Ecto neural progenitor cell (in vitro differentiated cells): ENCODE measurements at regions not wholly inside any gene's neighbourhood (a gene's known extent, or its start where the extent isn't known, plus 50 kb on each side); places are given as distances from the start of the nearest gene placed in this dataset.
"Not testable (repeated sequence)": the region's sequence is repeated elsewhere in the genome, so short reads cannot be mapped to it uniquely, and the experiment has no call there.

Experiments used
- DNase-seq: peaks from one replicate; pipeline ENCODE4 v3.0.0-alpha.2; 2018; ENCODE audit warnings: low spot score

DNA sequence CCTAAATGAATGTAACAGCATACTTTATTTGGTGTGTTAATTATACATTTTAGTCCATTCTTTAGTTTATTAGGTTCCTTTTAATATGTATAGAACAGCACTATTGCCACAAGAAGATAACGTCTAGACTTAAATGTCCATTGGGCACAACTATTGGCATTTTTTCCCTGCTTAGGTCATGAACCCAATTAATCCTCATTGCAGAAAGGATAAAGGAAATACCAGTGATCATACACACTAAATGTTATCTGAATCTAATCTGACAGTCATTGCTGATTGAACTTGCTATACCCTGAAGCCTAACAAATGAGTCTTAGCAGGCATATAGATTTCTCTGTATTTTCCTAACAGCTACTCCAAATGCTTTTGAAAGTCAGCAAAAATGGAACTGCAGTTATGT, 2250.0 kb upstream of the AGA start:
- no peak for DNase-seq

DNA sequence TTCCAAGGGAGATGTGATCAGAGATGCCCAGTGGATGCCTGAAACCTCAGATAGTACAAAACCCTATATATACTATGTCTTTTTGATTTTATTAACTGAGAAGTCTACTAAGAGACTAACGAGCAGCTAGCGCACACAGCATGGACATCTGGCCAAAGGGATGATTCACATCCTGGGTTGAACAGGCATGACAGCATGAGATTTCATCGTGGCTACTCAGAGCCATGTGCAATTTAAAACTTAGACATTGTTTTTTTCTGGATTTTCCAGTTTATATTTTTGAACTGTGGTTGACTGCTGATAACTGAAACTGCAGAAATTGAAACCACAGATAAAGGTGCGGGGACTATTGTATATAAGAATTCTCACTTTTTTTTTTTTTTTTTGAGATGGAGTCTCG, 2252.9 kb upstream of the AGA start:
- DNase-seq, result no peak

DNA sequence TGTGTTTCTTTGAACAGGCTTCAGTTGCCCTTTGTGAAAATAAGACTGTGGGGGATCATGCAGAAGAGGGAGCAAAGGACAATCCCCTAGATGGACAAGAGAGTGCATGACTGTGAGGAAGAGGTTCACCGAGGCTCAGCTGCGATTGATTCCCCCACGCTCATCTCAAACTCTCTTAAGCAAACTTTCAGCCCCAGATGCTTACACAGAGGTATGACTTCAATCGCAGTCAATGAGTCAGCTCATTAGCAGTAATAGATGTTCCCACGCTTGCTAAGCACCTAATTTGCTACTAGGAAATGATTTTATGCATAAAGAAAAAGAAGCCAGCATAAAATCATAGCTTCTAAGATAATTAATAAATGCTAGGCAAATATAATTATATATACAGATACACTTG, 2256.1 kb upstream of the AGA start:
- DNase-seq, result no peak

DNA sequence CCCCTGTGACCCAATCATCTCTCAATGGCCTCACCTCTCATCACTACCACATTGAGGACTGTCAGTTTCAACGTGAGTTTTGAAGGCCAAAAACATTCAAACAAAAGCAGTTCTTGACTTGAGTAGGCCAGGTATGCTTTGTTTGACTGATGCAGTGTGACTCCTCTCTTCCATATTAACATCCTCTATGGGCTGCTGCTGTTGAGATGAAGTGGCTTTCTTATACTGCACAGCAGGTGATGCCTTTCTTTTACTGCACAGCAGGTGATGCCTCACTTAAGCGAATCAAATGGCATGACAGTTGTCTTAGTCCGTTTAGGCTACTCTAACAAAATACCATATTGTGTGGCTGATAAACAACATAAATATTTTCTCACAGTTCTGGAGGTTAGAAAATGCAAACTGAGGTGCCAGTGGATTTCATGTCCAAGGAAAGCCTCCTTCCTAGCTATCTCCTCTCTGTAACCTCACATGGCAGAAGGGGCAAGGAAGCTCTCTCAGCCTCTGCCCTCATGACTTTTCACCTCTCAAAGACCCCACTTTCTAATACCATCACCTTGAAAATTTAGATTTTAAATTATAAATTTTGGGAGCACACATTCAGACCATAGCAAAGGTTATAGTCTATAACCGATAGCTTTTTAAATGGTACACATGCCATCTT, 2267.9 kb upstream of the AGA start:
- no peak for DNase-seq

DNA sequence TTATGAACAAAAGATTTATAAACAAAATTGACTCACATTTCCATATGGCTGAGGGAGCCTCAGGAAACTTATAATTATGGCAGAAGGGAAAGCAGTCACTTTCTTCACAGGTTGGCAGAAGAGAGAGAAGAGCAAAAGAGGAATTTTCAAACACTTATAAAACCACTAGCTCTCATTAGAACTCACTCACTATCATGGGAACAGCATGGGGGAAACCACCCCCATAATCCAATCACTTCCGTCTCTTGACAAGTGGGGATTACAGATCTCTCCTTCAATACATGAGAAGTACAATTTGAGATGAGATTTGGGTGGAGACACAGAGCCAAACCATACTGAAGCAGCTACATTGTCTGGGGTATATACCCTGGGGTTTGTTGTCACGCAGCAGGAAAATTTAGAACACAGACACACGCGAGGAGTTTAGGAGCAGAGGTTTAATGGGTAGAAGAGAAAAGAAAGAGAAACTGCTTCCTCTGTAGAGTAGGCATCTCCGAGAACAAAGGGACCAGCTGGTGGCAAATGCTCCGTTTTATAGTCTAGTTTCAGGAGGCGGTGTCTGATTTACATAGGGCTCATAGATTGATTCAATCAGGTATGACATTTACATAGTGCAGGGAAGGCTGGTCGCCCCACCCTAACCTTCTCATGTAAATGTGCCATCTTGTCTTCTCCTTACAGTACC, 2277.7 kb upstream of the AGA start:
- no peak for DNase-seq

DNA sequence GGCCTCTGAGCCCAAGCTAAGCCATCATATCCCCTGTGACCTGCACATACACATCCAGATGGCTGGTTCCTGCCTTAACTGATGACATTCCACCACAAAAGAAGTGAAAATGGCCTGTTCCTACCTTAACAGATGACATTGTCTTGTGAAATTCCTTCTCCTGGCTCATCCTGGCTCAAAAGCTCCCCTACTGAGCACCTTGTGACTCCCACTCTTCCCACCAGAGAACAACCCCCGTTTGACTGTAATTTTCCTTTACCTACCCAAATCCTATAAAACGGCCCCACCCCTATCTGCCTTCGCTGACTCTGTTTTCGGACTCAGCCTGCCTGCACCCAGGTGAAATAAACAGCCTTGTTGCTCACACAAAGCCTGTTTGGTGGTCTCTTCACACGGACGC, 2284.3 kb upstream of the AGA start:
- not testable (repeated sequence) for DNase-seq

DNA sequence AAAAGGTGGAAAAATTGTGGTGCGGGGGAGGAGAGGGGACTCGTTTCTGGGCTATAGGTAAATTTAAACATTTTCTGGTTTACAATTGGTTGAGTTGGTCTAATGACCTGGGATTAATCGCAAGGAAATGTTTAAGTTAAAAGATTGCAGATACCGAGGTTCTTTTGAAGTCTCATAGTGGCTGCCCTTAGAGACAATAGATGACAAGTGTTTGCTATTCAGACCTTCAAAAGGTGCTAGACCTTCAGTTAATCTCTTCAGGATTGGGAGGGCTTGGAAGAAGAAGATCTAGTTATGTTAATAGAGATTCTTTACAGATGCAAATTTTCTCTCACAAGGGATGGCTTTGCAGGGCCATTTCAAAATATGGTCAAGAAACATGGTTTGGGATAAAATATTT, 2286.1 kb upstream of the AGA start:
- DNase-seq, result no peak

DNA sequence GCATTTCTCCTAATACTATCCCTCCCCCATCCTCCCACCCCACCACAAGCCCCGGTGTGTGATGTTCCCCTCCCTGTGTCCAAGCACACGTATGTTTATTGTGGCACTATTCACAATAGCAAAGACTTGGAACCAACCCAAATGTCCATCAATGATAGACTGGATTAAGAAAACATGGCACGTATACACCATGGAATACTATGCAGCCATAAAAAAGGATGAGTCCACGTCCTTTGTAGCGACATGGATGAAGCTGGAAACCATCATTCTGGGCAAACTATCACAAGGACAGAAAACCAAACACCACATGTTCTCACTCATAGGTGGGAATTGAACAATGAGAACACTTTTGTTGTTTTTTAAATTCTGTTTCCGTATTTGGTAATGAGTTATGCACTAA, 2294.6 kb upstream of the AGA start:
- DNase-seq, result not testable (repeated sequence)

DNA sequence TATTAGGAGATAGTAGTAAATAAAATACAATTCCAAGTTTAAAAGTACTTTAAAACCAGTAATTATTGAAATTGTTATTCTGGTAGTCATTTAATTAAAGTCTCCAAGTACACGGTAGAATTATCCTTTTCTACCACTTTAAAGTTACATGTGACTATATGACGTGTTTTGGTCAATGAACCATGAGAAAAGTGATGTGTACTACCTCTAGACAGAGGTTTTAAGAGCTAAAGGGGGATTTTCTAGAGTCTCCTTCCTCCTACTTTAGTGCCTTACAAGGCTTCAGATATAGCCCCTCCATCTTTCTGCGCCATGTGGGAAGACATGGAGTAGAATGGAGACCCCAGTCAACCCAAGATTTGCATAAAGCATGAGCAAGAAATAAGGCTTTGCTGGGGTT, 2296.6 kb upstream of the AGA start:
- DNase-seq, result no peak

DNA sequence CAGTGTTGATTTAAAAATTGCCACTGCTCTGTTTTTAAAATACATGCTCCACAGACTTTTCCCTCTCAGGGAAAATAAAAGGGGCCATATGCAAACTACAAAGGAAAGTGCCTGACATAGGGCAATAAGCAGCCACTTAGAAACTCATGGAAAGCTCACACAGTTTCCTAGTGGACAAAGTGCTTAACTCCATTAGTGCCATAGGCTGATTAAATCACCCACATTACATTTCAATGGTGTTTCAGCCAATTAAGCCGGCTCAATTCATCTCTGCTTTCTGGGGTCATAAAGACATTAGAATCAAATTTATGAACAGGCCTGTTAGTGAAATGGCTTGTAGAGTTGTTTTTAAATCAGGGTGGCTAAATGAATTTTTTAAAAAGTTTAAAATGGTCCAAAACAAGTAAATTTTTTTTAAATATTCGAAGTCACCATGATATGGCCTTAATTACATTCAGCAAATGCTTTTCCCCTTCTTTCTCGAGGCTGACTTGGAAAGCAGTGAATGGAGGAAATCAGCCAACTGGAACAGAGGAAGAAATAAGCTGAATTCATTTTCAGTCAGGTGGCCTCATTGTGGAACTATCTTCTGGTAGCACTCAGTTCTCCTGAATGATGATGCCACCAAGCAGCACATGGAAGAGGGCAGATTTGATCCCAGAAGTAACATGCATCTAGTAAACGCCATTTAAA, 2305.1 kb upstream of the AGA start:
- no peak for DNase-seq

DNA sequence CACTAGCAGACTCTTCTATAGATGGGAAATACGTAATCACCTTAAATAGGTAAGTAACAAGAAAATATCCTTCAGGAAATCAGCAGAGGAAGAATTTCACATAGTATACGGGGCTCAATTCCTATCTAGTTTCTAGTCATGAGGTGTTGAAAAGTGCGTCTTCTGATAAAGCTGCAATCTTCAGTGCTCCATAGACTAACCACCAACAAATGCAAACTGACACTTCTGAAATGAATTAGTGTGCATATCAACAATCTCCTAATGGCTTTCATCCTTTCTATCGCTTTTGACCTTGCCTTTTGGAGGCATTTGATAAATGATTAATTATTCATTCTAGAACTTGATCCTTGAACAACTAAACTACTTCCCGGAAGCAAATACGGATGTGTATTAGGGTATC, 2306.6 kb upstream of the AGA start:
- no peak for DNase-seq

DNA sequence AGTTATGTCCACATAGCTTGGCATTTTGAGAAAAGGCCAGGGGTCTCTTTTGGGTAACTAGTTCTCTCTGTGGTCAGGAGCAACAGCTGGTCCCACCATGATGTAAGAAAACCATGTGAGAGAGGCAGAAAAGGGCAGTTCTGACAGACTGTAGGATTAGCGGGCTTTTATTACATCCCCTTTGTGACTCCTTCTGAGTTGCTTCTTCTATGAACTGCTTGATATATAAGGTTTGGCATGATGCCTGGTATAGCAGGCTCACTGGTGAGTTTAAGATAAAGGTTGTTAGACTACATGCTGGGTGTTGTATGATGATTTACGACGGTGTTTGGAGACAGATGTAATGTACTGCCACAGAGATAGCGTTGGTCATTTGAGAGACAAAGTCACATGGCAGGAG, 2308.1 kb upstream of the AGA start:
- no peak for DNase-seq

DNA sequence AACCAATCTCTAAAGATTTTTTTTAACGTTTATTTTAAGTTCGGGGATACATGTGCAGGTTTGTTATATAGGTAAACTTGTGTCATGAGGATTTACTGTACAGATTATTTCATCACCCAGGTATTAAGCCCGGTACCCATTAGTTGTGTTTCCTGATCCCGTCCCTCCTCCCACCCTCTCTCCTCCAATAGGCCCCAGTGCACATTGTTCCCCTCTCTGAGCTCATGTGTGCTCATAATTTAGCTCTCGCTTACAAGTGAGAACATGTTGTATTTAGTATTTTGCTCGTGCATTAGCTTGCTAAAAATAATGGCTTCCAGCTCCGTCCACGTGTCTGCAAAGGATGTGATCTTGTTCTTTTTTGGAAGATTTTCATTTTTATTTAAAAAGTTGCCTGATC, 2309.4 kb upstream of the AGA start:
- no peak for DNase-seq

DNA sequence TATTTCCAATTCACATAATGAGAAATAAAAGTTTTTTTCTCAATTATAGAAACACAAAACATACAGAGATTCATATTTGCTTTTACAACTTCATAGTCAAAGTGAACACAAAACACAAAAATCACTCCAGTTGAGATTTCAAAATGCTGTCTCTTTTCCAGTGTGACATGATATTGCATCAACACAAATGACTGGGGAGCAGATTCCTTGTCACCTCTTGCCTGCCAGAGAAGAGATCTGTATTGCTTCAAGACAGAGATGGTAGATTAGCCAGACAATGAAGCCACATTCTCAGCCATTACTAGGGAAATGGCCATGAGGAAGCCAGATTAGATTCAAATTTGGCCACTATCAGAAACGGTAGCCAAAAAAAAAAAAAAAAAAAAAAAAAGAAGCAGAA, 2313.1 kb upstream of the AGA start:
- DNase-seq, result no peak

DNA sequence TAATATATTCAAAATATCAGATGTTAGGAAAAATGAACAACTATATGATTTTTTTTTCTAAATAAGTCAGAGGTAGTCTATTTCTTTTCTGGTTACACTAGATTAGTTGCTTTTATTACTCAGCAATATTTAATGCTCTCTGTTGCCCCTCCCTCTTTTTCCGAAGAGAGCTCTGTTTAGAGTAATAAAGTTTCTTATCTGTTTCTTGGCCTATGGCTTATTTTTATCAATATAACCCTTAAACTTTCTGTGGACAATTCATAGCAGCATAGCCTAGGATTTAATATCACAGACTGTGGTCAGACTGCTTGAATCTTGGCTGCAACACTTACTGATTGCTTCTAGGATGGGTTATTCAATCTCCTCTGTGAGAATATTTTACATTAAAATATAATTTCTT, 2315.4 kb upstream of the AGA start:
- no peak for DNase-seq

DNA sequence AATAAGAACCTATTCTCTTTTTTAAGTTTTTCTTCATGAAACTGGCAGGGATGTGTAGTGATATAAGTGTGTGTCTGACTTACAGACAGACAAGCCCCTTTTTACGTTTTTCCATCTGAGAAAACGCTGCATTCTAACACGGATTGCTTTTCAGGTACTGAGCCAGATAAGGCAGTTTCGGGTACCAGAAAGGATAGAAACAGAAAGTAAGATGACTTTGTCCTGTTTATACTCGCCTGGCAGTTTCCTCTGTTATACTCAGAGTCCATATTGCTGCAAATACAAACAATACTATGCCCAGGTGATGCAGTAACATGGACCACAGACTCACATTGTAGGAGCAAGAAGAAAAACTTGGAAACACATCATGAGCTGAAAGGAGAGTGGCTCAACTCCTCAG, 2320.6 kb upstream of the AGA start:
- no peak for DNase-seq

DNA sequence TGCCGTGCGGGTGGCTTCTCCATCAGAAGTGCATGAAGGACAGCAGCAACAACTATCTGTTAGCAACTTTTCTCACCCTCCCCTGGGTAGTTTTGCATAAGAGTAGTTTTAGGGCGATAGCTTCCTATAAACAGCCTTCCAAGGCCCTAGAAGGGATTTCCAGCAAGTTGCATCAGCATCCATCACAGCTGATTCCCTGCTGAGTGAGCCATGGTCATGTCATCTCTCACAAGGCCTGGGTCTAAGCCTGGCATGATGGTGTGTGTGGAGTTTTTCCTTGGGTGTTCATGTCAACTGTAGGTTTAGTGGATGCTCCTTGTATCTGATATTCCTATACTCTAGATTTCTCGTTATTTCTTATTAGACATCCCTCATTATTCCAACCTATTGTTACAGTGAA, 2324.7 kb upstream of the AGA start:
- no peak for DNase-seq

DNA sequence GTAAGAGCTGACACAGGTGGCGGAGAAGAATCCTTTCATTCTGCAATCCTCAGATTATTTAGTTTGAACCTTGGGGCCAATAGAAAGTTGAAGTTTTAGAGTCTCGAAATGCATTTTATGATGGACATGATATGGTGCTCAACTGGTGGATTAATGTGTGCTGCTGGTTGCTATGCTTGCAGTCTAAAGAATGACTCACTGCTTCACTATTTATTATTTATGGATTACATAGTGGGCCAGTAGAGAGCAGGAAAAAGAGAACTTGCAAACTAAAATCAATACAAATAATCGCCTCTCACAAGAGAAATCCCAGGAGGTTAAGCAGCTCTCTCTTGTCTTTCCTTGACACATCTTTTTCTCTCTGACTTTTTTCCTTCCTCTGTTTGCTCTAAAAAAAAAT, 2326.8 kb upstream of the AGA start:
- no peak for DNase-seq

DNA sequence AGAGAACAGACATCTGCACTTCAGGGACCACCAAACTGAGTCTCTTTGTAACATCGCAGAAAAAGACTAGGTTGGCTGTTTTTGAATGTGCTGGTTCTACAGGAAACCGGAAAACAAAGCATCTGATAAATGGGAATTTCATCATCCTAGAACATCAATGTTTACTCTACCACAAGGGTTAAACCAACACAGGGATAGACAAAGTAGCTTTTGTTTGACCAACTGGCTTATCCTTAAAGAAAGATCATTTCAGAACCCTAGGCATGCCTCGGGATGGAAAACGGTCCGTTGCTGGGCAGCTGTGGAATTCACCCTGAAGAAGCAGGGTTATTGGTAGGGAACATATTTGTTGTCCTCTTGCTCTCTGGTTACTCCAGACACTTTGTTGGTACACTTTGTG, 2355.5 kb upstream of the AGA start:
- no peak for DNase-seq

DNA sequence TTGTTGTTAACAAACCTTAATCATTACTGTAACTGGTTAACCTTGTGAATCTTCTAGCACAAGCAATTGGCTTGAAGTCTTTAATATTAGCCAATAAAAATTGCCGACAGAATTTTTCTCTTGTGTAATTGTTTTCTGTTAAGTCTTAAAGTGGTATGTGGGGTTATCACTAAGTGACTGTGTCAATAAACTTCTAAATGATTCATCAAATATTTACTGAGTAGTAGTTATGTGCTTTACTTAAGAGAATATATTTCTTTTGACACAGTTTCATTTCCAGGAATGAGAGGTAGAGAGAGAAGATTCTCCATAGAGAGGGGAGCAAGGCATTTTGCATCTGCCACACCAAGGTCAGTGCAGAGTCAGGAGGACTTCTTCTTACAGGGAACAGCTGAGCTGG, 2361.6 kb upstream of the AGA start:
- DNase-seq, result no peak

DNA sequence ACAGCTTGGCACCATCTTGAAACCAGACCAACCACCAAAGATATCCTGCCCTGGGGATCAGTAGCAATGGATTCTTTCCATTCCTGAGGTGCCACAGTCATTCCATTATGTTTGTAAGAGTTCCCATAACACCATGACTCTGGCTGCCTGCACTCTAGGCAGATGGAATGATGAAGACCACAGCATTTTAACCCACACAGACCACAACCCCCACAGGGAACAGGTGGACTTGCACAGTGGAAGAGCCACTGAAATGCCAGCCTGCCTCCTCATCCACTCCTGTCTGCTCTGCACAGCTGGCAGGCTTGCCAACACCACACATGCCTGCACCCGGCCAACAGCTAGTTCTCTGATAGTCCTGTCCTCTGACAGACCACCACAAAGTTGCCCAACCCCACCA, 2362.2 kb upstream of the AGA start:
- DNase-seq, result no peak

DNA sequence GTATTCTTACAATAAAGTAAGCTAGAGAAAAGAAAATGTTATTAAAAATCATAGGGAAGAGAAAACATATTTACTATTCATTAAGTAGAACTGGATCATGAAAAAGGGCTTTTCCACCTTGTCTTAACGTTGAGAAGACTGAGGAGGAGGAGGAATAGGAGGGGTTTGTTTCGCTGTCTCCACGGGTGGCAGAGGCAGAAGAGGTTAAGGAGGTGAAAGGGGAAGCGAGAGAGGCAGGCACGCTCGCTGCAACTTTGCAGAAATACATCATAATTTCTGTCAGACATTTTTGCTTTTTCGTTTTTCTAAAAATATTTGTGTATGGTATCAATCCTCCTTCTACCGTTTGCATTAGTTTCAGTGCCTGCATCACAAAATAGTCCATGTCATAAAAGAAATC, 2375.1 kb upstream of the AGA start:
- DNase-seq, result no peak

DNA sequence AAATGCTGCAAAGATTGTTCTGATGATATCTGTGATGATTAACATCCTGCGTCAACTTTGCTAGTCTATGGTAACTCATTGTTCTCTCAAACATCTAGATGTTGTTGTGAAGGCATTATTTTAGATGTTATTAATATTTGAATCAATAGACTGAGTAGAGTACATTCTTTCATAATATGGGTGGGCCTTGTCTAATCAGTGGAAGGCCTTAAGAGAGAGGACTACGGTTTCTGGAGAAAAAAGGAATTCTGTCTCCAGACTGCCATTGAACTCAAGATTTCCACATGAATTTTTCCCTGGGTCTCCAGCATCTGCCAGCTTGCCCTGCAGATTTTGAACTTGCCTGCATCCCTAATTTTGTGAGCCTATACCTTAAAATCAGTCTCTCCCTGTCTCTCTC, 2381.1 kb upstream of the AGA start:
- no peak for DNase-seq

DNA sequence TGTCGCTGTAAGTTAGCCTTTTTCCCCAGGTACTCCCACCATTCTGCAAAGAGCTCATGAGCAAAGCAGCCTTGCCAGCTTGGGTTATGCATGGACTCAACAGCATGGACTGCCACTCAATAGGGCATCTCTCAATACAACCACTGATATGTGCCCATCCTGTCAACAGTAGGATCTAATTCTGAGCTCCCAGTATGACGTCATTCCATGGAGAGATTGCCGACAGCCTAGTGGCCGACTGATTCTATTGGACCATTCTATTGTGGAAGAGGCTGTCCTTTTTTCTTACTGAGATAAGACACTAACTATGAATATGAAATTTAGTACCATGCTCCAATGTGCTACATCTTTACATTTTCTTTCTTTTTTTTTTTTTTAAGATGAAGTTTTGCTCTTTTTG, 2389.0 kb upstream of the AGA start:
- no peak for DNase-seq
